Natural killer cell (primary cell): ENCODE measurements at regions not wholly inside any gene's neighbourhood (a gene's known extent, or its start where the extent isn't known, plus 50 kb on each side); places are given as distances from the start of the nearest gene placed in this dataset.

Experiments
- ATAC-seq, 3 donors: fragments of 150-1000 bp in 2 of 3; fragments of 200-7000 bp in 1 of 3; cut with Tn5 transposase; 1 replicate in 1 of 3; 2 replicates in 2 of 3; pipeline ENCODE4 v1.10.0; 2021; ENCODE audit warnings: mild to moderate bottlenecking in 2 of 3, moderate library complexity in 2 of 3
- DNase-seq, 2 donors: peaks; one replicate each; pipeline versions ENCODE4 v3.0.0 to v3.0.0-alpha.2; 2013 to 2021; ENCODE audit warnings: mixed read lengths in 1 of 2
- H3K27ac ChIP-seq: one replicate; pipeline ENCODE4 v1.5.1; 2013; ENCODE audit warnings: mild to moderate bottlenecking, low read length
- H3K27me3 ChIP-seq: one replicate; pipeline ENCODE4 v1.6.1; 2013; ENCODE audit warnings: low read length; ENCODE audit not compliant: control insufficient read depth, insufficient read depth
- H3K36me3 ChIP-seq: one replicate; pipeline ENCODE4 v1.6.1; 2013; ENCODE audit warnings: low read length; ENCODE audit not compliant: control insufficient read depth, insufficient read depth
- H3K4me1 ChIP-seq: one replicate; pipeline ENCODE4 v1.6.1; 2013; ENCODE audit warnings: low read length; ENCODE audit not compliant: control insufficient read depth, insufficient read depth
- H3K4me3 ChIP-seq: one replicate; pipeline ENCODE4 v1.5.1; 2013; ENCODE audit warnings: low read length
- H3K9me3 ChIP-seq: one replicate; pipeline ENCODE4 v1.6.1; 2013; ENCODE audit warnings: low read length; ENCODE audit not compliant: control insufficient read depth, insufficient read depth
- H3K27ac Mint-ChIP-seq, 2 donors: one replicate each; pipeline ENCODE4 v1.8.0; 2022; ENCODE audit warnings: mild to moderate bottlenecking in 2 of 2, mixed read lengths in 2 of 2, moderate library complexity in 1 of 2
- H3K27me3 Mint-ChIP-seq, 2 donors: one replicate each; pipeline ENCODE4 v1.8.0; 2022; ENCODE audit warnings: low read depth in 2 of 2, mixed read lengths in 2 of 2
- H3K36me3 Mint-ChIP-seq: one replicate; pipeline ENCODE4 v1.8.0; 2022; ENCODE audit warnings: mixed read lengths
- H3K4me1 Mint-ChIP-seq, 2 donors: one replicate each; pipeline ENCODE4 v1.8.0; 2022; ENCODE audit warnings: mixed read lengths in 2 of 2
- H3K4me3 Mint-ChIP-seq: one replicate; pipeline ENCODE4 v1.8.0; 2022; ENCODE audit warnings: mild to moderate bottlenecking, moderate library complexity, mixed read lengths
- H3K9me3 Mint-ChIP-seq, 2 donors: one replicate each; pipeline ENCODE4 v1.8.0; 2022; ENCODE audit warnings: mixed read lengths in 2 of 2
- CTCF ChIP-seq: fragments of 200-600 bp; IDR thresholded peaks from one replicate; pipeline ENCODE4 v1.8.0; 2022; ENCODE audit warnings: antibody characterized with exemption
- WGBS: methylation state at CpG from one replicate; pipeline ENCODE4 v1.1.7; 2013; ENCODE audit warnings: missing lambda C conversion rate; ENCODE audit not compliant: insufficient coverage; 5-methylcytosine and 5-hydroxymethylcytosine counted together
- intact Hi-C: fragments of 100-400 bp; cut with micrococcal nuclease; formaldehyde crosslinking; loops from one replicate; pipeline ENCODE4 v1.14.2; 2022

- H3K4me1 ChIP-seq = no peaks in the 10 kb centered on the region
- no peaks in the 10 kb centered on the region for H3K36me3 ChIP-seq
- Mint-ChIP-seq H3K27ac (no peak overlapping the region), H3K4me3 (no peak overlapping the region), H3K36me3 (no peaks in the 10 kb centered on the region), H3K27me3 (no peaks in the 10 kb centered on the region), H3K4me1 (no peaks in the 10 kb centered on the region), H3K9me3 (peaks cover 2 to 4% of the 10 kb centered on the region in 2 donors)
- no peak for TF ChIP-seq CTCF
- 94% methylated on average over 7 of the region's 7 CpGs for WGBS
- H3K27ac ChIP-seq = no peak overlapping the region
- no peak overlapping the region for H3K4me3 ChIP-seq
- no peaks in the 10 kb centered on the region for H3K27me3 ChIP-seq
- intact Hi-C loops = no loop called here
- DNase-seq (no peak), ATAC-seq (no peak)
- peaks cover 3% of the 10 kb centered on the region for H3K9me3 ChIP-seq
Observed at GRCh38 chr11:16484434-16484833, 128.1 kb upstream of the SOX6 start.

GRCh38 chr11:16474659-16475058 is 118.3 kb upstream of the SOX6 start:
- H3K27me3 ChIP-seq = no peaks in the 10 kb centered on the region
- intact Hi-C loops = no loop called here
- Mint-ChIP-seq H3K4me3 (no peak overlapping the region), H3K9me3 (peaks cover 5 to 6% of the 10 kb centered on the region in 2 donors), H3K27me3 (no peaks in the 10 kb centered on the region), H3K36me3 (no peaks in the 10 kb centered on the region), H3K27ac (no peak overlapping the region), H3K4me1 (no peaks in the 10 kb centered on the region)
- H3K4me1 ChIP-seq = no peaks in the 10 kb centered on the region
- no peaks in the 10 kb centered on the region for H3K9me3 ChIP-seq
- no peak for TF ChIP-seq CTCF
- DNase-seq = no peak
- no peak overlapping the region for H3K27ac ChIP-seq
- WGBS = 85% methylated on average over 2 of the region's 2 CpGs
- H3K36me3 ChIP-seq = no peaks in the 10 kb centered on the region
- no peak for ATAC-seq
- H3K4me3 ChIP-seq = no peak overlapping the region

- Mint-ChIP-seq H3K9me3 (peaks cover 10 to 12% of the 10 kb centered on the region in 2 donors), H3K27me3 (no peaks in the 10 kb centered on the region), H3K27ac (no peak overlapping the region), H3K36me3 (no peaks in the 10 kb centered on the region), H3K4me1 (no peaks in the 10 kb centered on the region), H3K4me3 (no peak overlapping the region)
- Histone ChIP-seq H3K36me3 (no peaks in the 10 kb centered on the region), H3K27ac (no peak overlapping the region), H3K9me3 (no peaks in the 10 kb centered on the region), H3K4me1 (no peaks in the 10 kb centered on the region), H3K4me3 (no peak overlapping the region), H3K27me3 (no peaks in the 10 kb centered on the region)
- DNase-seq = no peak
- no peak for TF ChIP-seq CTCF
- no peak for ATAC-seq
- intact Hi-C loops = no loop called here
- WGBS = 89% methylated on average over 2 of the region's 2 CpGs
Observed at GRCh38 chr11:16469968-16470367, 113.6 kb upstream of the SOX6 start.

DNA sequence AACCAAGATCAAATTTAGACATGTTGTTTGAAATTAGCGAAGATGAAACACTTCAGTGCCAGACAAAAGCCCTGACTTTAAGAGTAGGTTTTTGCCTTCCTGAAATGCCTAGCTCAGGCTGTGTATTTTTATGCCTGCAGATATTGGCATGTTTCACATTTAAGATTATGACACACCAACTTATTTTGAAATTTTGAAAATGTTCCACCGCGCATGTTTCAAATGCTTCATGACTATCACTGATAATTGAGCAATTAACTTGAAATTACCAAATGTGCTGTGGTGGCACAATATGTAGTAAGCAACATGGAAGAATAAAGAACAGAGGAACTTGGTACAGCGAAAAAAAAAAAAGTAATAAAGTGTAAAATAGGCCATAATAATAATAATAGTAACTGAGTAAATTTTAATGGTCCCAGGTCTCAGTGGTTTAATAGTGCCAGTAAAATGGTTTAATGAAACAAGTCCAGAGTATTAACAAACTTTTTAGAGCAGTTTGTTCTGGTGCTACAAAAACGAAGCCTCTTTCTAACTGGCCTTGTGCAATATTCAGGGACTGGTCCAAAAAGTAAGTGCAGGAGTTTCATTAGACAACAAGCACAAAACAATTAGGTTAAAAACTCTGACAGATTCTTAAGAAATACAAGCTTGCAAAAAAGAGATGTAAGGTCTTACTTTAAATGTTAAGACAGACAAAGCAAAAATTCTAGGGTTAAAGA is 112.5 kb upstream of the SOX6 start:
- Histone ChIP-seq H3K4me3 (no peak overlapping the region), H3K9me3 (no peaks in the 10 kb centered on the region), H3K27ac (no peak overlapping the region), H3K4me1 (no peaks in the 10 kb centered on the region), H3K36me3 (no peaks in the 10 kb centered on the region), H3K27me3 (no peaks in the 10 kb centered on the region)
- Mint-ChIP-seq H3K27ac (no peak overlapping the region), H3K4me1 (no peaks in the 10 kb centered on the region), H3K36me3 (no peaks in the 10 kb centered on the region), H3K9me3 (peaks cover 8 to 9% of the 10 kb centered on the region in 2 donors), H3K27me3 (no peaks in the 10 kb centered on the region), H3K4me3 (no peak overlapping the region)
- TF ChIP-seq CTCF = no peak
- intact Hi-C loops = no loop called here
- DNase-seq = no peak
- no peak for ATAC-seq
- 94% methylated on average over 4 of the region's 5 CpGs for WGBS
